Stimulated activated CD4-positive, alpha-beta T cell treated with anti-CD3 and anti-CD28 coated beads, Interleukin-12 subunit alpha, Interleukin-12 subunit beta, amount 100 ng/mL, for 48 hours (primary cell): ENCODE measurements at regions not wholly inside any gene's neighbourhood (a gene's known extent, or its start where the extent isn't known, plus 50 kb on each side); places are given as distances from the start of the nearest gene placed in this dataset.
"Not testable (repeated sequence)": the region's sequence is repeated elsewhere in the genome, so short reads cannot be mapped to it uniquely, and the experiment has no call there.

Source experiments
- DNase-seq, 3 donors: peaks; one replicate each; pipeline ENCODE4 v3.0.0-alpha.2; 2020; ENCODE audit warnings: low read depth in 2 of 3, low spot score in 1 of 3

DNA sequence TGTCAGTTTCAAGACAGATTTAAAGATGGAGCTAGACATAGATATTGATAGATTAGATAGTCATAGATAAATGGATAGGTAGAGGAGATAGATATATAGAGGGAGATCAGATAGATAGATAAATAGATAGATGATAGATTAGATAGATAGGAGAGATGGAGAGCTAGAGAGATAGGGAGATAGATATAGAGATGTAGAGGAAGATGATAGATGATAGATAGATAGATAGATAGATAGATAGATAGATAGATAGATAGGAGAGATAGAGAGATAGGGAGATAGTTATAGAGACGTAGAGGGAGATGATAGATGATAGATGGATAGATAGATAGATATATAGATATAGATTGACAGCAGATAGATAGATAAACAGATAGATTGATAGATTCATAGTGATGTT, 1038.8 kb upstream of the AUTS2 start:
- DNase-seq = no peak

DNA sequence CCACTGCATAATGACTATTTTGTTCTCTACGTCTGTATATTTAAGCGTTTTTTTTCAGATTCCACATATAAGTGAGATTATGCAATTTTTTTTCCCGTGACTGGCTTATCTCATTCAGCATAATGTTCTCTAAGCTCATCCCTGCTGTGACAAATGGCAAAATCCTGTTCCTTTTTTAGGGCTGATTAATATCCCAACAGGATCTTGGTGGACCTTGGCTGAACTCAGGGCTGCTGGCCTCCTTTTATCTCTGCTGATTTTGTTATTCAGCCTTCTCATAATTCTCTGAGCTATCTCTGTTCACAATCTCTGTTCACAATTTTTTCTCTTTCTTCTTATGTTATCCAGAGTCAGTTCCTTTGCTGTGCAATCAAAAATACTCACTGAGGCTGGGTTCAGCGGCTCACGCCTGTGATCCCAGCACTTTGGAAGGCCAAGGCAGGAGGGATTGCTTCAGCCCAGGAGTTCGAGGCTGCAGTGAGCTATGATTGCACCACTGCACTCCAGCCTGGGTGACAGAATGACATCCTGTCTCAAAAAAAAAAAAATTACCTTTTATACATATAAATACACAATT, 1035.9 kb upstream of the AUTS2 start:
- no peak for DNase-seq

DNA sequence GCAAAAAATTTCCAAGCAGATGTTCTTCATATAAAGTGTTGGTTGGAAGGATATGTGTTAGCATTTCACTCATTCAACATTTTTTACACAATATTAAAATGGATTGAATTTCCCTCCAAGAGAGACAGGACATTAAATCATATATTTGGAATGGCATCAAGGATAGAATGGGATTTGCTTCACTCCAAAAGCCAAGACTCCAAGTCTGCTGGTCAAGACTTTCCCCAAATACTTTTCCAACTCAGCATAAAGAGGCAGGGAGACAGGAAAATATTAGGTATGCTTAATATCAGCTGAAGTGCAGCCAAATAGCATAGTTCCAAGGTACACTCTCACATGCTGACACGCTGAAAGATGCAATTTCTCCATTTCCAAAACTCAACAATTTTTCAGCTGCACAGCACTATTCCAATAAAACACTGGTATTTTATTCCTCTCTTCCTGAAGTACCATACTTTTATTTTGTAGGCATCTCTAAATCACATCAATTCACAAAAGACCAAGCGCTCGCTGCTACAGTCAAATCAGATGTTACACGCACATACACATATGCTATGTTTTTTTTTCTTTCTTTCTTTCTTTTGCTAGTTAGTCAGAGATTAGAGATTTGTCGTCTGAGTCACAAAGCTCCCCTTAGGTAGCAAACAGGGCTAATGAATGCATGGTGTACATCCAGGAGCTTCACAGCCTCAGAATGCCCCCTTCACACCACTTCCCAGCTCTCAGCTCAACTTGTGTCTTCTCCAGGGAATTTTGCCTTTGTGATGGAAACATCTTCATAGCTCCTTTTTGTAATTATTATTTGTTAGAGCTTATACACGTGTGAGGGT, 1033.8 kb upstream of the AUTS2 start:
- no peak for DNase-seq

DNA sequence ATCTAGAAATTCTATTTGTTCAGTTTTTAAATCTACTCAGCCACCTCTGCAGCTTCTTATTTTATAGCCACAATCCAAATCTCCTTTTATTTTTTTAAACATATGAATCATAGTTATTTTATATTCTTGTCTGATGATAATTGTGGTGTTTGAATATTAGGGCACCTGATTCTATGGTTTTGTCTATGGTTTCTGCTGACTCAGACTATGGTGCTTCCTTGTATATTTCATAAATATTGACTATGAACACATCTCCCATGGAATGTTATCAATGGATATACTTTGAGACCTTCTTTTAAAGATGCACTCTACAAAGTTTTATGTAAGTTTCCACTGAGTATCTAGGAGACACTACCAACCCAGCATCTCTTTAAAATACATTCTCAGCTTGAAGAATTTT, 1027.0 kb upstream of the AUTS2 start:
- no peak for DNase-seq

DNA sequence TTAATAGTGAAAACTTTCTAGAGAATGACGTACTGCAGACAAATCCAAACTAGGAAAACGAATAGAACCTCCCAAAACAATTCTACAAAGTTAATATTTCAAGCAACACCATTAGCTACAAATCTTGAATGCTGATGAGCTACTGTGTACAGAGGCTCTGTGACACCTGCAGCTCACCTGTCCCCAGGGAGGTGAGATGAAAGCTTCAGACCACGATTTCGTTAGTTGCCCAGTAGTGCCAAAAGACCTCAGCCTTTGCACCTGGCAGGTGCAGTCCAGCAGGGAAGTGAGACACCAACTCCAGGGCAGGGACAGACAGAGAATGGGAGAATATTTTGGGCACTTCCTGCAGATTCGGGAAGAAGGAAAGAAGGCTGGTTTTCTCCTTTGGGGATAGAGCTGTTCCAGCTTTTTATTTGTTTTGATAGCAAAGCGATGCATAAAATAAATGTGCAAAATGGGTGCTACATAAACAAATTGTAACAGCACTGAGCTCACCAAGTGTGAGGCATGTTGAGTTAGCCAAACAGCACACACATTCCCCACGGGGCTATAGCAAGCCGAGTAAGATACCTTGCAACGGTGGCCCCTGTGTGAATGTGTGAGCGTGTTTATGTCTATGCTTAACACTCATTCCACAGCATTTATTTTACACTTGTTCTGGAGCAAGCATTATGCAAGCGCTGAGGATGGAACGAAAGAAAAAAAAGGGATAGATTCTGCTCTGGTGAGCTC, 1024.8 kb upstream of the AUTS2 start:
- DNase-seq = no peak

DNA sequence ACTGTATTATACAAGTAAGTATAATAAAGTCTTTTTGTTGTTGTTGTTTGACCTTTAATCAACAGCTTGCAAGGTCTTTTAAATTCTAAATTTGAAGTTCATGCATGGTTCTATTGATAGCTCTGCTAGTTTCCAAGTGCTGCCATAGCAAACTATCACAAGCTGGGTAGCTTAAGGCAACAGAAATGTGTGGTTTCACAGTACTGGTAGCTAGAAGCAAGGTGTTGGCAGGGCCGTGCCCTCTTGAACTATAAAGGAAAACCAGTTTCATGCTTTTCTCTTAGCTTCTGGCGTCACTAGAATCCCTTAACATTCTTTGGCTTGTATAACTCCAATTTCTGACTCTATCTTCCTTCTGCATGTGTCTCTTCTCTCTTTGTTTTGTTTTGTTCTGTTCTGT, 1021.9 kb upstream of the AUTS2 start:
- no peak for DNase-seq

DNA sequence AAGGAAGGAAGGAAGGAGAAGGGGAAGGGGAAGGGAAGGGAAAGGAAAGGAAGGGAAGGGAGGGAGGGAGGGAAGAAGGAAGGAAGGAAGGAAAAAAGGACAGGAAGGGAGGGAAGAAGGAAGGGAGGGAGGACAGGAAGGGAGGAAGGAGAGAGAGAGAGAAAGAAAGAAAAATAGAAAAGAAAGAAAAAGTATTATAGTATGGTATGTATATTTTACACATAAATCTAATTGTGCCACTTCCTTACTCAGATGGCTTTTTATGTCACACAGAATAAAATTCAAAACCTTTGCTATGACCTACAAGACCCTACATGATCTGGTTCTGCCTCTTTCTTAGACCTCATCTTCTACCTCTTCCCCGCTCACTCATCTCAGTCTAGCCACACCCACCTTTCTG, 1016.9 kb upstream of the AUTS2 start:
- DNase-seq = no peak

DNA sequence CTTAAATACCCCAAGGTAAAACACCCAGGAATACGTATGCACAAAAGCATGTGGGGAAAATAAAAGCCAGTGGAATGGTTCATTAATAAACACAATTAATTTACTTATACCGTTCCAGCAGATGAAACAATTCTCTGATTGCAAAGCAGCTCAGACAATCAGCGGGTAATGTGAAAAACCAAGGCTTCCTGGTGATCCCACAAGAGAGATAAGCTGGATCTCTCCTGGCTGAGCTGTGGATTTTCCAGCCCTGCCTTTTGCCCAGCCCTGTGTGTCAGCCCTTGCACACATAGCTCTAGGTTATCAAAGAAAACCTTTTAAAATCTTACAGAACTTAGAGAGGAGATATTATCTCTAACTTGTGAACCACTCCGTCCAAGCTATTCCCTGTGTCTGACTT, 1010.7 kb upstream of the AUTS2 start:
- no peak for DNase-seq

DNA sequence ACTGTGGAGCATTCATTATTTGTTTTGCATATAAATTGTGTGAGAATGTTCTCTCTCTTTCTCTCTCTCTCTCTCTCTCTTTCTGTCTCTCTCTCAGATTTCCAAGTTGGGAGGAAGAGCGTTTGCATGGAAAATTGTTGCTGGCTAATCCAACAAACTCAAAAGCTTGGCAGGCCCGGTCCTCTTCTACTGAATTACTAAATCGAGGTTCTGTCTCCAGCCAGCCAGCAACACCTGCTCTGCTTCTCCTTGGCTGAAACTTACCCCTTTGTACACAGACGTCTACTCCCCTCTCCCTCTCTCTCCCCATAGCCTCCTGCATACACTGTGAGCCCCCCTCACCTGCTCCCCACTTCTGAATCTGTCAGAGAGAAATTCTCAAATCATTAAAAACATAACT, 996.4 kb upstream of the AUTS2 start:
- DNase-seq = no peak

DNA sequence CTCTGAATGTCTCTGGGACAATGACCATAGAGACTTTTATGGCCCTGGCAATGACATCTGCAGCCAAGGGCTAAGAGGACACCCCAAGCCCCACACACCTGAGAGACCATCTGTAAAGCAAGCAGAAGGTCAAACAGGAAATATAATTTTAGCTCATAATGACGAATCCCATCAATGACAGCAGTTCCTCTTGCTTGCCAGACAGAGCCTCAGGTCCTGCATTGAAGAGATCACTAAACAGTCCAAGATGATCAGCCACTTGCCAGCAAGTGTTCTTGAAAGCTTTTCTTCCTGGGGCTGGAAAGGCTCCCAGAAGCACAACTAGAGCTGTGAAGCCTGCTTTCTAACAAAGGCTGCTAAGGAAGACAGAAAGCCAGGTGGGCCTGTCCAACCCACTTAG, 993.7 kb upstream of the AUTS2 start:
- DNase-seq = no peak

DNA sequence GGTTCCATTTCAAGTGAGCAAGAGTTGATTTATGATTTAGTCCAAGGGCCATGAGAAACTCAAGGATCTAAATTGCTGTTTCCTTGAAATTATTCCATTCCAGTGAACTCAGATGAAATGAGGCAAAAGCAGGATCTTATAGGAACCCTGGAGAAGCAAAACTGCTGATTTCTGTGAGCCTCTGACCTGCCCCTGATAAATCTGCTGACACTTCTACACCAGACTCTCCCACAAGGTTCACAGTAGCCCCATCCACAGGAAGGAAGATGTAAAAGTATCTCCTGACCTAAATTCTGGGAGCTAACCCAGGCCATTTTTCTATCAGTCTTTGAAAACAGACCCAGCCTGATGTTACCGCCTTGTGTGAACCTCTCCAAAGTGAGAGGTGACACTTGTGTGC, 987.6 kb upstream of the AUTS2 start:
- no peak for DNase-seq

DNA sequence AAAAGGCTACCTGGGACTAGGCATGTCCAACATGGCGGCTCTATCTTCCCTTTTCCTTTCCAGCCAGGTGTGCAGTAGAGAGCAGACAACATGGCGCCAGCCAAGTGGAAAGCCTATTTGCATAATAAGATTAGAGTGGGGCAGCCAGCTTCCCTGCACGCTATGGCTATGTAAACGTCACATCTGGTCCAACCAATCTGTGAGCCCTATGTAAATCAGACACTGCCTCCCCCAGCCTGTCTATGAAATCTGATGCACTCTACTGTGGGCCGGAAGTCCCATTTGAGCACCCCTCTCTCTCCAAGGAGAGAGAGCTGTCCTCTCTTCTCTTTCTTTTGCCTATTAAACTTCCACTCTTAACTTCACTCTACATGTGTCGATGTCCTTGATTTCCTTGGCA, 984.9 kb upstream of the AUTS2 start:
- no peak for DNase-seq

DNA sequence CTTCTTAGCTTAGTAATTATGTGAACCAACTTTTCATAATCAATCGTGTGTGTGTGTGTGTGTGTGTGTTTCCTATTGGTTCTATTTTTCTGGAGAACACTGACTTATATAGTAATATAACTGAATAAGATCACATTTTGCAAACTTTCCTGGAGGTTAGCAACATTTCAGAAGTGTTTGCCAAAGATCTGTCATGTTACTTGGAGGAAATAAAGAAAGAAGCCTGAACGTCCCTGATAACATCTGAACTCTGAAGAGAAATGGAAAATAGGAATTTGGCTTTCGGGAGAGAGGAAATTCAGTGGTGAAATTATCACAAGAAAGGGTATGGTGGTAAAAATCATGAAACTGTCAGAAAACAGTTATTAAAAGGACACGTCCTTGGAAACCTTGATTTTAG, 984.4 kb upstream of the AUTS2 start:
- DNase-seq = no peak

DNA sequence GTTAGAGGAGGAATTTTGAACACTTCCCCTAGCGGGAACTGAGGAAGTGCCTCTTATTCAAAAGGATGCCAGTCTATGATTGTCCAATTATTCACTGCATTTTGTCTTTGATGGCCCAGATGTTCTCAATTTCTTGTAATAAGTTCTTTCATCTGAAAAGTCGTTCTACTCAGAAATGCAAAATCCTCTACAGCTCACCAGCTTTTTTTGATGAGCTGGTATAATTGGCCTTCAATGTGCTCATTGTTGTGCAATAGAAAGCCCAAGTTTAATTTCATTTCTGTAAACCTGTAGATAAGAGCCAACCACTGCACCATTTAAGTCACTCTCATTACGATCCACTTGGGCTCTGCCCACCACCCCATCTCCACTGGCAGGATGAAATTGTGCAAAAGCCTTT, 978.7 kb upstream of the AUTS2 start:
- no peak for DNase-seq

DNA sequence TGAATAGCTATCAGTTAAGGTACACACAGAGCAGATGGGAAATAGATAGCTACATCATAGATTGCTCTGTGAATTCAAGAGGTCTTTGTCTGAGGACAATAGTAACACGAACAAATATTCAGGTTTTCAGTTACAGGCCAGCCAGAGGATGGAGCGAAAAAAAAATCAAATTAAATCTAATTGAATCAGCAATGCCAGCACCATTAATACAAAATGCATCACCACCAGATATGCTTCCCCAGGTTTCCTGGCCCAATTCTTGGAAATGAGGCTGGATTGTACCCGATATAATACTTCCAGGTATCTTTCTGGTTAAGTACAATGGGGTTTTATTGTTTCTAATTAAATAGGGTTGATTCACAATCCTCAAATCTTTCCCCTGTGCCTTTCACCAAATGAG, 975.8 kb upstream of the AUTS2 start:
- DNase-seq = no peak

DNA sequence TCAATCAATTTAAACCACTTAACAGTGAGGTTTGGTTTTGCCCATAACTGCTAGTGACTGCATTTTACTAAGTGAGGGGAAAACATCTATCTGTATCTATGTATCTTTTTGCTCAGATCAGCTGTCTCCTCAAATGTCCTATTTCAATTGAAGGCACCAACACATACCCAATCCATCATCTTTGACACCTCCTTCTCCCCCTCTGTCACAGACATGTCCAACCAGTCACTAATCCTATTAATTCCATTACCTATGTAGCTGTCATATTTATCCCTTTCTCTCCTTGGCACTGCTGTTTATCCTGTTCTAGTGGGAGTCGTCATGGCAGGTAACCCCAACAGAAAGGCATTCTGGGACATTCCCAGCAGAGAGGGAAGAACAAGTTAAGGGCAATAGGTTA, 975.2 kb upstream of the AUTS2 start:
- no peak for DNase-seq

DNA sequence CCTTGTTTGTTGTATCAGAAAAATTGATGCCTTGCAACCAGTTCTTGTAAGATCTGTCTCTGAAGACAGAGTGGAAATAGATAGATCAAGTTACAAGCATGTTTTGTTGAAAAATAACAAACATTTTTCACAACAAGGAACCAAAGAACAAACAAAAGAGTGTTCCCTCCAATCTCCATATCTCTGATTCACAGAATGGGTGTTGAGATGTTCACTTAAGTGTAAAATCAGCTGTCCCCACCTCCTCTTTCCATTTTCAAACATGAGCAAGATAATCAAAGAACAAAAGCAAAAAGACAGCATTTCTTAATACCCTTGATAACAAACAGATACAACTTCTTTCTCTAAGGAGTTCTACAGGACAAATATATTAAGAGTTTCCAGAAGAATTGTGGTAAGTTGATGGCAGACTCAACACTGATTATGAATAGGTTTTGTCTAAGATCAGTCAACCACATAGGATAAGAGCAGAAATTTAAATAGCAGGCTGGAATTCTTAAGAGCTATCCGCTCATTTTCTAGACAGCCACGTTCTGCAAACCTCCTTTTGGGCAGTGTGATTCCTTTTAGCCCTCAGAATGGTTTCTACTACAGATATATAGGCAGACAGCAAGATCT, 970.9 kb upstream of the AUTS2 start:
- no peak for DNase-seq

DNA sequence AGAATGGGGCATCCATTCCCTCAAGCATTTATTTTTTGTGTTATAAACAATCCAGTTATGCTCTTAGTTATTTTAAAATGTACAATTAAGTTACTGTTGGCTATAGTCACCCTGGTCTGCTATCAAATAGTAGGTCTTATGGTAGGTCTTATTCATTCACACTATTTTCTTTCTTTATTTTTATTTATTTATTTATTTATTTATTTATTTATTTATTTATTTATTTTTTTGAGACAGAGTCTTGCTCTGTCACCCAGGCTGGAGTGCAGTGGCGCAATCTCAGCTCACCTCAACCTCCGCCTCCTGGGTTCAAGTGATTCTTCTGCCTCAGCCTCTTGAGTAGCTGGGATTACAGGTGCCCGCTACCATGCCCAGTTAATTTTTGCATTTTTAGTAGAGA, 967.4 kb upstream of the AUTS2 start:
- DNase-seq = not testable (repeated sequence)

DNA sequence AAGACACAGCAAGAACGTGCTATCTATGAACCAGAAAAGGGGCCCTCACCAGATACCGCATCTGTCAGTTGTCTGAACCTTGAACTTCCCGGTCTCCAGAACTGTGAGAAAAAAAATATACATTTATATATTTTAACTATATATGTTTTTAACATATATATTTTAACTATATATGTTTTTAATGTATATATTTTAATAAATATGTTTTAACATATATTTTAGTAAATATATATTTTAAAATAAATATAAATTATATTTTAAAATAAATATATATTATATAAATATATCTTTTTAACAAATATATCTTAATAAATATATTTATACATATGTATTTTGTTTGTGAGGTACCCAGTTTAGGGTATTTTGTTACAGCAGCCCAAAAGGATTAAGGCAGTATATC, 958.2 kb upstream of the AUTS2 start:
- no peak for DNase-seq

DNA sequence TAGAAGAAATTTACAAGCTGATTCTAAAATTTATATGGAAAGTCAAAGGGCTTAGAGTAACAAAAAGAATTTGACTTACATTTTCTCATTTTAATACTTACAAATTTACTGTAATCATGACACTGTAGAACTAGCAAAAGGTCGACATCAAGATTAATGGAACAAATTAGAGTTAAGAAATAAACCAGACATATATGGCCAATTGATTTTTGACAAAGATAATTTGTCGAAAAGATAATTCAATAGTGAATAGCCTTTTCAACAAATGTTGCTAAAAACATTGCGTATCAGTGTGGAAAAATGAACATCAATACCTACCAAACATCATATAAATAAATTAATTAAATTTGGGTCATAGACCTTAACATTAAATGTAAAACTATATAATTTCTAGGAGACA, 955.5 kb upstream of the AUTS2 start:
- no peak for DNase-seq

DNA sequence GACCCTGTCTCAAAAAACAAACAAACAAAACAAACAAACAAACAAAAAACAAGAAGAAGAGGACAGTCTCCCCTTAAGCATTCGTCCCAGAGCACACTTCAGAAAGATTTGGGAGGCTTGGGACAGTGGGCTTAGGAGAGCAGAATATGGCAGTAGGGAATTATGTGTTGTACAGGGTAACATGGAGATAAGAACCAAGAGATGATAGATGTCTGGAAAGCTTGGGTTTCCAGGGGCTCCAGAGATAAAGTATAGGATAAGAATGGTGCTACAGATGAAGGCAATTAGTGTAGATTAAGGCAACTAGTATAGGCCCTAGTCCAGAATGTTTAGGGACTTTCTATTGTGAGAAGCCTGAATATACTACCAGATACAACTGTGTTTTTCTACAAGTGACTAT, 934.9 kb upstream of the AUTS2 start:
- DNase-seq = no peak

DNA sequence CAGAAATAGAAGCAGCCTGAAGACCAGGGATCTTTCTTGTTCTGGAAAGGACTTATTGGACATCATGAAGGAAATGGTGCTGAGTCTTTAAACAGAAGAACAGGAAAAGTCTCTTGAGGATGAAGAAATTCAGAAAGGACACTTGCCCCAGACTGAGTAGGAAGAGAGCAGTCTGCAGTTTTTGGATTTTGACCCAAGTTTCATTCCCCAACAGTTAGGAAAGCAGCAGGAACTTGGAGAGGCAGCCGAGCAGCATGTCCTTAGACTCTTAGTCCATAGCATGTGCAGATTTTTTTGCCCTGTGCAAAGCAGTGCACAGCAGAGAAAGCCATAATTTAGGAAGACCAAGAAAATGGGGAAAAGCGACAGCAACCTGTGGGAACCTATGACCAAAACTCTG, 927.2 kb upstream of the AUTS2 start:
- no peak for DNase-seq
